Hepatocyte (in vitro differentiated cells): ENCODE measurements at regions not wholly inside any gene's neighbourhood (a gene's known extent, or its start where the extent isn't known, plus 50 kb on each side); places are given as distances from the start of the nearest gene placed in this dataset.

Experiments
- CTCF ChIP-seq: fragments of 200-600 bp; sonication (generic); IDR thresholded peaks from 2 replicates; pipeline ENCODE4 v1.5.1; 2016; ENCODE audit warnings: antibody characterized with exemption, mild to moderate bottlenecking; ENCODE audit not compliant: poor library complexity
- EZH2 ChIP-seq: fragments of 200-600 bp; sonication (generic); IDR thresholded peaks from 2 replicates; pipeline ENCODE4 v1.6.1; 2016; ENCODE audit warnings: antibody characterized with exemption, mild to moderate bottlenecking, borderline replicate concordance

GRCh38 chr10:60726257-60726656, 52.0 kb upstream of the CDK1 start:
- TF ChIP-seq CTCF (no peak), EZH2 (no peak)
